ENCODE measurements at regions not wholly inside any gene's neighbourhood (a gene's known extent, or its start where the extent isn't known, plus 50 kb on each side); places are given as distances from the start of the nearest gene placed in this dataset.

DNA sequence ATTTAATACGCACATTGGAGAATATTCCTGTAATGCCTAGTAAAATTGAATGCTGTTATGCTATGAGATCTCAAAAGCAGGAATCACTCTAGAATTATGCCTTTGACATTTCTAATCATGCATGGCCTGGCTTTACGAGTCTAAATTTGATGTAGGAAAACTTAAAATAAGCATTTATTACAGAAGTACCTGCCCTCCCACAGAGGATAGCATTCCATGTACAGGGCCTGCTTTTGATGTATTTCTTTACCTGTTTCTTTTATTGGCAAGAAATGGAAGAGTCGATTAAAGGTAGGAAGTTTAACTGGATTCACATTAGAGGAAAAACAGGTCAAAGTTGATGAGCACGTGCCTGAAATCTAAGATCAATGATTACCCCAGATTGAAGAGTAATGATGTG, 219.5 kb downstream of the PCDH7 start:
- no peaks in the 10 kb centered on the region for H3K4me1 ChIP-seq (ENCODE audit: insufficient read depth, low read length, poor library complexity, severe bottlenecking)
- H3F3A ChIP-seq (ENCODE audit: low read depth): no peaks in the 10 kb centered on the region
- H3K4me3 ChIP-seq (ENCODE audit: low read length, poor library complexity, severe bottlenecking): no peak overlapping the region
- H2AFZ ChIP-seq (ENCODE audit: low read length): no peak overlapping the region
- no peaks in the 10 kb centered on the region for H3K79me2 ChIP-seq (ENCODE audit: insufficient read depth, low read length)
- no peaks in the 10 kb centered on the region for H3K9me2 ChIP-seq (replicated peaks; ENCODE audit: low read depth, low read length)
- H3K36me3 ChIP-seq (ENCODE audit: insufficient read depth, low read length): no peaks in the 10 kb centered on the region
- H3K9ac ChIP-seq (ENCODE audit: low read depth, low read length, poor library complexity, severe bottlenecking): no peak overlapping the region
- TF ChIP-seq CTCF (conservative IDR thresholded peaks at IDR 0.05; ENCODE audit: low read length) (no peak), EZH2phosphoT487 (IDR thresholded peaks at IDR 0.05; ENCODE audit: borderline replicate concordance) (no peak)
- H3K9me3 ChIP-seq (ENCODE audit: insufficient read depth, low read depth, low read length): no peaks in the 10 kb centered on the region
- no peaks in the 10 kb centered on the region for H3K27me3 ChIP-seq (ENCODE audit: insufficient read depth, low read length, poor library complexity, severe bottlenecking)
- H3K4me2 ChIP-seq (ENCODE audit: low read depth, low read length, poor library complexity, severe bottlenecking): no peak overlapping the region
- no peaks in the 10 kb centered on the region for H4K20me1 ChIP-seq (ENCODE audit: insufficient read depth, low read length, poor library complexity, severe bottlenecking)

GRCh38 chr4:30941641-30942040, 221.5 kb downstream of the PCDH7 start:
- no peaks in the 10 kb centered on the region for H3K27me3 ChIP-seq (ENCODE audit: insufficient read depth, low read length, poor library complexity, severe bottlenecking)
- no peaks in the 10 kb centered on the region for H3F3A ChIP-seq (ENCODE audit: low read depth)
- no peak overlapping the region for H2AFZ ChIP-seq (ENCODE audit: low read length)
- no peaks in the 10 kb centered on the region for H3K9me3 ChIP-seq (ENCODE audit: insufficient read depth, low read depth, low read length)
- no peak overlapping the region for H3K4me3 ChIP-seq (ENCODE audit: low read length, poor library complexity, severe bottlenecking)
- no peaks in the 10 kb centered on the region for H4K20me1 ChIP-seq (ENCODE audit: insufficient read depth, low read length, poor library complexity, severe bottlenecking)
- H3K36me3 ChIP-seq (ENCODE audit: insufficient read depth, low read length): no peaks in the 10 kb centered on the region
- H3K9me2 ChIP-seq (replicated peaks; ENCODE audit: low read depth, low read length): no peaks in the 10 kb centered on the region
- no peaks in the 10 kb centered on the region for H3K79me2 ChIP-seq (ENCODE audit: insufficient read depth, low read length)
- H3K9ac ChIP-seq (ENCODE audit: low read depth, low read length, poor library complexity, severe bottlenecking): no peak overlapping the region
- H3K4me1 ChIP-seq (ENCODE audit: insufficient read depth, low read length, poor library complexity, severe bottlenecking): no peaks in the 10 kb centered on the region
- TF ChIP-seq EZH2phosphoT487 (IDR thresholded peaks at IDR 0.05; ENCODE audit: borderline replicate concordance) (no peak), CTCF (conservative IDR thresholded peaks at IDR 0.05; ENCODE audit: low read length) (no peak)
- no peak overlapping the region for H3K4me2 ChIP-seq (ENCODE audit: low read depth, low read length, poor library complexity, severe bottlenecking)

- no peaks in the 10 kb centered on the region for H3F3A ChIP-seq (ENCODE audit: low read depth)
- no peaks in the 10 kb centered on the region for H4K20me1 ChIP-seq (ENCODE audit: insufficient read depth, low read length, poor library complexity, severe bottlenecking)
- no peaks in the 10 kb centered on the region for H3K4me1 ChIP-seq (ENCODE audit: insufficient read depth, low read length, poor library complexity, severe bottlenecking)
- H3K4me2 ChIP-seq (ENCODE audit: low read depth, low read length, poor library complexity, severe bottlenecking): no peak overlapping the region
- H3K9ac ChIP-seq (ENCODE audit: low read depth, low read length, poor library complexity, severe bottlenecking): no peak overlapping the region
- H3K79me2 ChIP-seq (ENCODE audit: insufficient read depth, low read length): no peaks in the 10 kb centered on the region
- TF ChIP-seq EZH2phosphoT487 (IDR thresholded peaks at IDR 0.05; ENCODE audit: borderline replicate concordance) (no peak), CTCF (conservative IDR thresholded peaks at IDR 0.05; ENCODE audit: low read length) (no peak)
- no peaks in the 10 kb centered on the region for H3K36me3 ChIP-seq (ENCODE audit: insufficient read depth, low read length)
- no peaks in the 10 kb centered on the region for H3K9me2 ChIP-seq (replicated peaks; ENCODE audit: low read depth, low read length)
- no peaks in the 10 kb centered on the region for H3K27me3 ChIP-seq (ENCODE audit: insufficient read depth, low read length, poor library complexity, severe bottlenecking)
- no peaks in the 10 kb centered on the region for H3K9me3 ChIP-seq (ENCODE audit: insufficient read depth, low read depth, low read length)
- no peak overlapping the region for H3K4me3 ChIP-seq (ENCODE audit: low read length, poor library complexity, severe bottlenecking)
- H2AFZ ChIP-seq (ENCODE audit: low read length): no peak overlapping the region
Observed at GRCh38 chr4:30943356-30943755, 223.2 kb downstream of the PCDH7 start.

All from Loucy (cell line).